TTC549 (cell line): ENCODE measurements at regions not wholly inside any gene's neighbourhood (a gene's known extent, or its start where the extent isn't known, plus 50 kb on each side); places are given as distances from the start of the nearest gene placed in this dataset.

ENCODE experiments used
- FAIRE-seq: peaks from 2 replicates; lab custom pipeline; 2012; peaks lifted over from hg19 to GRCh38; lab: Jason Lieb, UNC

GRCh38 chr7:115070311-115070710 is 148.4 kb downstream of the MDFIC start:
- no peak for FAIRE-seq
